ENCODE measurements at regions not wholly inside any gene's neighbourhood (a gene's known extent, or its start where the extent isn't known, plus 50 kb on each side); places are given as distances from the start of the nearest gene placed in this dataset.

DNA sequence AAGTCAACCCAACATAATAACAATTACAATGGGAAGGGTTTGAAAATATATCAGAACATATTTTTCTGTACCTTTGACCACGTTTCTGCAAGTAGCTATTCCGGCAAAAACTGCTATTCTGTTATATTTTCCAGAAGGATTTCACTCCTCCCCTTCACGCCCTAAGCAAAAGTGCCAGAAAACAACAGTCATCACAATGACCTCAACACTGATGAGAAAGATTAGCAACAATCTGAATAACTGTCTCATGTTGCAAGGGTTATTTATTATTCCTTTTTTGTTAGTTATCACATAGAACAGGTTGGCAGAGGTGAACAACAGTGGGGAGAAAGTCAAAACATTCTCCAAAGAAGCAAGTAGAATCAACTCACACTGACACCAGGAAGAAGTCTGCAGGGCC, 269.4 kb upstream of the ARRDC4 start:
- TF ChIP-seq CTCF (IDR thresholded peaks at IDR 0.05) (no peak), POLR2A (IDR thresholded peaks at IDR 0.05) (no peak)
